GM12878 (cell line): ENCODE measurements at regions not wholly inside any gene's neighbourhood (a gene's known extent, or its start where the extent isn't known, plus 50 kb on each side); places are given as distances from the start of the nearest gene placed in this dataset.

Source experiments
- ATAC-seq: fragments of 200-7000 bp; cut with Tn5 transposase; 3 replicates; pipeline ENCODE4 v1.9.1; 2020; ENCODE audit warnings: mild to moderate bottlenecking, moderate library complexity
- BruUV-seq: library from RNA; stranded (reverse); fragments of 400-500 nt; replicated peaks from 2 replicates; lab custom pipeline; 2021; lab: Mats Ljungman, UMichigan
- CTCF ChIA-PET: fragments of 300-600 bp; sonication (Branson Sonifier 250); formaldehyde crosslinking; extraction: SDS; loops from one replicate; lab custom pipeline; 2021; ENCODE audit warnings: inconsistent platforms; lab: Yijun Ruan, JAX
- POLR2A ChIA-PET: fragments of 350-600 bp; formaldehyde crosslinking; extraction: SDS; loops from one replicate; lab custom pipeline; 2021; ENCODE audit warnings: inconsistent platforms; lab: Charles Lee
- RAD21 ChIA-PET: fragments of 300-600 bp; sonication (Branson Sonifier 250); formaldehyde crosslinking; loops from one replicate; lab custom pipeline; 2023; ENCODE audit warnings: antibody characterized with exemption; ENCODE audit not compliant: unreplicated experiment; lab: Charles Lee
- SMC1A ChIA-PET: fragments of 300-600 bp; sonication (Branson Sonifier 250); formaldehyde crosslinking; loops from one replicate; lab custom pipeline; 2023; ENCODE audit not compliant: unreplicated experiment, uncharacterized antibody; lab: Charles Lee
- DNase-seq: peaks from one replicate; pipeline ENCODE4 v3.0.0-alpha.2; 2011; ENCODE audit warnings: low read depth, low spot score
- FAIRE-seq: peaks from 3 replicates; lab custom pipeline; 2011; peaks lifted over from hg19 to GRCh38; lab: Jason Lieb, UNC
- H2AFZ ChIP-seq: 2 replicates; pipeline ENCODE4 v1.6.0; 2011; ENCODE audit warnings: low read depth, low read length, control low read depth; ENCODE audit not compliant: control insufficient read depth
- H3K27ac ChIP-seq: 2 replicates; pipeline ENCODE4 v1.5.1; 2011; ENCODE audit warnings: control low read depth; ENCODE audit not compliant: control insufficient read depth, insufficient read depth
- H3K27me3 ChIP-seq, 2 experiments: replicated peaks in 1 of 2; 2 replicates each; pipeline versions ENCODE4 v1.6.0 to v1.6.1; 2011; ENCODE audit warnings: low read length in 1 of 2; ENCODE audit not compliant: control insufficient read depth in 2 of 2, insufficient read depth in 2 of 2
- H3K36me3 ChIP-seq, 2 experiments: 2 replicates each; pipeline ENCODE4 v1.5.1; 2011; ENCODE audit warnings: low read length in 1 of 2; ENCODE audit not compliant: control insufficient read depth in 2 of 2, insufficient read depth in 2 of 2
- H3K4me1 ChIP-seq: 2 replicates; pipeline ENCODE4 v1.6.1; 2011; ENCODE audit warnings: mild to moderate bottlenecking, low read length, moderate library complexity, mixed read lengths; ENCODE audit not compliant: control insufficient read depth, insufficient read depth
- H3K4me2 ChIP-seq: 2 replicates; pipeline ENCODE4 v1.6.0; 2011; ENCODE audit warnings: control low read depth; ENCODE audit not compliant: control insufficient read depth, insufficient read depth
- H3K4me3 ChIP-seq: fragments of 200-600 bp; sonication (generic); 2 replicates; pipeline ENCODE4 v1.5.1; 2016
- H3K79me2 ChIP-seq: 2 replicates; pipeline ENCODE4 v1.6.0; 2011; ENCODE audit warnings: low read length; ENCODE audit not compliant: control insufficient read depth, insufficient read depth
- H3K9ac ChIP-seq: 2 replicates; pipeline ENCODE4 v1.8.0; 2011; ENCODE audit warnings: low read length, control low read depth, mixed read lengths; ENCODE audit not compliant: control insufficient read depth, insufficient read depth
- H3K9me3 ChIP-seq: replicated peaks from 3 replicates; pipeline ENCODE4 v1.5.1; 2011; ENCODE audit warnings: mild to moderate bottlenecking, low read length; ENCODE audit not compliant: control insufficient read depth, insufficient read depth
- H4K20me1 ChIP-seq: 2 replicates; pipeline ENCODE4 v1.6.0; 2011; ENCODE audit not compliant: control insufficient read depth, insufficient read depth
- BHLHE40 ChIP-seq, 2 experiments: fragments of 450-650 bp in 1 of 2; IDR thresholded peaks; 2 replicates each; pipeline ENCODE4 v1.6.1; 2011 to 2017; ENCODE audit warnings: low read depth in 2 of 2, borderline replicate concordance in 1 of 2, improper control_type of control experiment in 1 of 2, low read length in 1 of 2, mild to moderate bottlenecking in 1 of 2
- CHD1 ChIP-seq: IDR thresholded peaks from 2 replicates; pipeline ENCODE4 v1.6.1; 2012; ENCODE audit warnings: low read depth, low read length, improper control_type of control experiment
- CHD2 ChIP-seq: IDR thresholded peaks from 2 replicates; pipeline ENCODE4 v1.6.1; 2011; ENCODE audit warnings: low read depth, low read length, improper control_type of control experiment, borderline replicate concordance
- DPF2 ChIP-seq: fragments of 450-650 bp; IDR thresholded peaks from 2 replicates; pipeline ENCODE4 v1.6.1; 2017; ENCODE audit warnings: mild to moderate bottlenecking
- EGR1 ChIP-seq, 2 experiments: IDR thresholded peaks; 1 replicate in 1 of 2; 2 replicates in 1 of 2; pipeline ENCODE4 v1.6.1; 2011 to 2012; ENCODE audit warnings: low read depth in 2 of 2, low read length in 2 of 2, borderline replicate concordance in 1 of 2, mild to moderate bottlenecking in 1 of 2, moderate library complexity in 1 of 2
- HDAC2 ChIP-seq: fragments of 200-600 bp; sonication (generic); IDR thresholded peaks from 2 replicates; pipeline ENCODE4 v1.6.1; 2017
- IKZF2 ChIP-seq, 2 experiments: fragments of 450-650 bp; IDR thresholded peaks; 2 replicates each; pipeline ENCODE4 v1.6.1; 2017; ENCODE audit warnings: mild to moderate bottlenecking in 2 of 2, moderate library complexity in 2 of 2
- MEF2A ChIP-seq: IDR thresholded peaks from 2 replicates; pipeline ENCODE4 v1.6.1; 2011; ENCODE audit warnings: low read depth, mild to moderate bottlenecking, low read length, moderate library complexity; ENCODE audit not compliant: insufficient read depth
- MEF2B ChIP-seq: fragments of 450-650 bp; IDR thresholded peaks from 2 replicates; pipeline ENCODE4 v1.6.1; 2018; ENCODE audit warnings: mild to moderate bottlenecking, moderate library complexity; ENCODE audit not compliant: partially characterized antibody, poor library complexity, severe bottlenecking
- MTA3 ChIP-seq: IDR thresholded peaks from 2 replicates; pipeline ENCODE4 v1.6.1; 2012; ENCODE audit warnings: low read length, inconsistent platforms, borderline replicate concordance
- PKNOX1 ChIP-seq: fragments of 450-650 bp; IDR thresholded peaks from 2 replicates; pipeline ENCODE4 v1.6.1; 2016; ENCODE audit warnings: mild to moderate bottlenecking
- PML ChIP-seq: IDR thresholded peaks from 2 replicates; pipeline ENCODE4 v1.6.1; 2012; ENCODE audit warnings: low read length, inconsistent platforms
- POLR2A ChIP-seq: IDR thresholded peaks from 2 replicates; pipeline ENCODE4 v1.6.1; 2011; ENCODE audit warnings: low read depth, mild to moderate bottlenecking, low read length
- POLR2AphosphoS2 ChIP-seq: IDR thresholded peaks from 2 replicates; pipeline ENCODE4 v1.6.1; 2011; ENCODE audit warnings: low read depth, mild to moderate bottlenecking, low read length, improper control_type of control experiment, moderate library complexity
- POU2F2 ChIP-seq: IDR thresholded peaks from 3 replicates; pipeline ENCODE4 v1.6.1; 2011; ENCODE audit warnings: low read depth, mild to moderate bottlenecking, low read length, borderline replicate concordance
- RUNX3 ChIP-seq: IDR thresholded peaks from 2 replicates; pipeline ENCODE4 v1.6.1; 2012; ENCODE audit warnings: low read length, inconsistent platforms
- SPI1 ChIP-seq: IDR thresholded peaks from 2 replicates; pipeline ENCODE4 v1.6.1; 2011; ENCODE audit warnings: low read depth, mild to moderate bottlenecking, low read length, moderate library complexity, borderline replicate concordance; ENCODE audit not compliant: insufficient read depth
- SUPT20H ChIP-seq: IDR thresholded peaks from 2 replicates; pipeline ENCODE4 v1.6.1; 2011; ENCODE audit warnings: low read depth, mild to moderate bottlenecking, low read length, moderate library complexity, borderline replicate concordance; ENCODE audit not compliant: control insufficient read depth
- ZNF217 ChIP-seq: fragments of 450-650 bp; IDR thresholded peaks from 2 replicates; pipeline ENCODE4 v1.6.1; 2017; ENCODE audit warnings: antibody characterized with exemption, mild to moderate bottlenecking
- WGBS: methylation state at CpG from one replicate; pipeline ENCODE4 v1.1.6; 2016; ENCODE audit warnings: low lambda C conversion rate; ENCODE audit not compliant: insufficient replicate concordance, insufficient coverage; ENCODE audit errors: missing lambda C conversion rate; 5-methylcytosine and 5-hydroxymethylcytosine counted together
- in situ Hi-C: fragments of 300-500 bp; cut with MboI; formaldehyde crosslinking; loops from 9 replicates; pipeline ENCODE4 v1.14.3; 2018; ENCODE audit warnings: mixed read lengths
- intact Hi-C: fragments of 100-400 bp; cut with micrococcal nuclease; formaldehyde crosslinking; loops from one replicate; pipeline ENCODE4 v1.14.2; 2022; ENCODE audit not compliant: unreplicated experiment
- TF ChIP-seq, protein P1 (sequence below), 3 experiments: IDR thresholded peaks in 2 of 3; conservative IDR thresholded peaks in 1 of 3; 2 replicates each; pipeline ENCODE4 v1.5.1; 2011; ENCODE audit warnings: low read depth in 3 of 3, low read length in 3 of 3, mild to moderate bottlenecking in 3 of 3, control low read depth in 2 of 3, moderate library complexity in 2 of 3, inconsistent platforms in 1 of 3, mixed read lengths in 1 of 3; ENCODE audit not compliant: control insufficient read depth in 2 of 3, insufficient read depth in 1 of 3; ENCODE audit errors: extremely low read depth in 1 of 3
- TF ChIP-seq, protein P2 (sequence below): IDR thresholded peaks from 2 replicates; pipeline ENCODE4 v1.6.1; 2012; ENCODE audit warnings: low read depth, low read length, improper control_type of control experiment

- in situ Hi-C loops (no loop called here), intact Hi-C loops (loop anchor here (2.0 kb wide), 1 partner anchor 44 kb away; no protein-coding TSS in a partner anchor)
- Histone ChIP-seq H3K36me3 (no peaks in the 10 kb centered on the region), H3K27ac (no peak overlapping the region), H2AFZ (no peak overlapping the region), H3K79me2 (no peaks in the 10 kb centered on the region), H3K4me3 (no peak overlapping the region), H3K9me3 (no peaks in the 10 kb centered on the region; the same call in 2 of the 3 replicates), H3K27me3 (no peaks in the 10 kb centered on the region), H3K4me1 (peaks cover 4% of the 10 kb centered on the region; the same call in 1 of the 2 replicates), H4K20me1 (no peaks in the 10 kb centered on the region), H3K9ac (no peak overlapping the region), H3K4me2 (no peak overlapping the region)
- POLR2A ChIA-PET, result no interaction called here
- BruUV-seq, result no TSS peak
- RAD21 ChIA-PET, result interaction anchor here (0.8 to 2.0 kb wide), 5 partner anchors 9 to 71 kb away, joined by 3 to 10 read pairs (median 3); no protein-coding TSS in a partner anchor
- 16% methylated on average over 4 of the region's 4 CpGs for WGBS
- FAIRE-seq, result no peak
- peak; percentile 92 for ATAC-seq
- no peak for DNase-seq
- CTCF ChIA-PET, result interaction anchor here (1.0 to 1.7 kb wide), 5 partner anchors 11 to 175 kb away, joined by 3 to 5 read pairs (median 4); partner anchors contain the start of gene MED10
- SMC1A ChIA-PET, result interaction anchor here (0.8 to 1.8 kb wide), 8 partner anchors 9 to 315 kb away, joined by 3 to 7 read pairs (median 3); no protein-coding TSS in a partner anchor
- TF ChIP-seq POU2F2 (no peak), IKZF2 (IDR thresholded peaks at IDR 0.05) (no peak), HDAC2 (no peak), MTA3 (no peak), MEF2B (no peak), CHD2 (no peak), CHD1 (no peak), PKNOX1 (no peak), SUPT20H (no peak), POLR2A (no peak), DPF2 (0 out of 2 replicates have a peak, but pooled peaks have one; percentile 27), RUNX3 (no peak), BHLHE40 (IDR thresholded peaks at IDR 0.05; ENCODE audit: borderline replicate concordance in 1 of 2, low read depth in 2 of 2, low read length in 1 of 2) (no peak), SPI1 (peak; percentile 87), ZNF217 (no peak), EGR1 (IDR thresholded peaks at IDR 0.05; ENCODE audit: borderline replicate concordance in 1 of 2, low read depth in 2 of 2, low read length in 2 of 2) (no peak), PML (no peak), POLR2AphosphoS2 (no peak), MEF2A (no peak)
- TF ChIP-seq, protein P1, sequence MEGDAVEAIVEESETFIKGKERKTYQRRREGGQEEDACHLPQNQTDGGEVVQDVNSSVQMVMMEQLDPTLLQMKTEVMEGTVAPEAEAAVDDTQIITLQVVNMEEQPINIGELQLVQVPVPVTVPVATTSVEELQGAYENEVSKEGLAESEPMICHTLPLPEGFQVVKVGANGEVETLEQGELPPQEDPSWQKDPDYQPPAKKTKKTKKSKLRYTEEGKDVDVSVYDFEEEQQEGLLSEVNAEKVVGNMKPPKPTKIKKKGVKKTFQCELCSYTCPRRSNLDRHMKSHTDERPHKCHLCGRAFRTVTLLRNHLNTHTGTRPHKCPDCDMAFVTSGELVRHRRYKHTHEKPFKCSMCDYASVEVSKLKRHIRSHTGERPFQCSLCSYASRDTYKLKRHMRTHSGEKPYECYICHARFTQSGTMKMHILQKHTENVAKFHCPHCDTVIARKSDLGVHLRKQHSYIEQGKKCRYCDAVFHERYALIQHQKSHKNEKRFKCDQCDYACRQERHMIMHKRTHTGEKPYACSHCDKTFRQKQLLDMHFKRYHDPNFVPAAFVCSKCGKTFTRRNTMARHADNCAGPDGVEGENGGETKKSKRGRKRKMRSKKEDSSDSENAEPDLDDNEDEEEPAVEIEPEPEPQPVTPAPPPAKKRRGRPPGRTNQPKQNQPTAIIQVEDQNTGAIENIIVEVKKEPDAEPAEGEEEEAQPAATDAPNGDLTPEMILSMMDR (IDR thresholded peaks at IDR 0.05 in 2 of 3, conservative IDR thresholded peaks at IDR 0.05 in 1 of 3; ENCODE audit: control insufficient read depth in 2 of 3, extremely low read depth in 1 of 3, insufficient read depth in 1 of 3, low read depth in 3 of 3, low read length in 3 of 3), result no peak
- TF ChIP-seq, protein P2, sequence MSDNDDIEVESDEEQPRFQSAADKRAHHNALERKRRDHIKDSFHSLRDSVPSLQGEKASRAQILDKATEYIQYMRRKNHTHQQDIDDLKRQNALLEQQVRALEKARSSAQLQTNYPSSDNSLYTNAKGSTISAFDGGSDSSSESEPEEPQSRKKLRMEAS, result no peak
Measured at GRCh38 chr5:6202968-6203365, 175.4 kb downstream of the MED10 start.
